Activated T-helper 17 cell treated with anti-CD3 and anti-CD28 coated beads, Interleukin-2, amount 50 U/mL, for 72 hours (primary cell): ENCODE measurements at regions not wholly inside any gene's neighbourhood (a gene's known extent, or its start where the extent isn't known, plus 50 kb on each side); places are given as distances from the start of the nearest gene placed in this dataset.

Experiments
- ATAC-seq: fragments of 150-1000 bp; cut with Tn5 transposase; replicated peaks from 2 replicates; pipeline ENCODE4 v1.10.0; 2021; ENCODE audit warnings: mild to moderate bottlenecking, moderate library complexity
- H3K27ac Mint-ChIP-seq: one replicate; pipeline ENCODE4 v1.8.0; 2022; ENCODE audit warnings: mixed read lengths
- H3K27me3 Mint-ChIP-seq: one replicate; pipeline ENCODE4 v1.8.0; 2022; ENCODE audit warnings: mixed read lengths
- H3K36me3 Mint-ChIP-seq: one replicate; pipeline ENCODE4 v1.8.0; 2022; ENCODE audit warnings: low read depth, mild to moderate bottlenecking, mixed read lengths
- H3K4me1 Mint-ChIP-seq: one replicate; pipeline ENCODE4 v1.8.0; 2022; ENCODE audit warnings: mixed read lengths
- H3K4me3 Mint-ChIP-seq: one replicate; pipeline ENCODE4 v1.8.0; 2022; ENCODE audit warnings: mild to moderate bottlenecking, mixed read lengths
- H3K9me3 Mint-ChIP-seq: one replicate; pipeline ENCODE4 v1.8.0; 2022; ENCODE audit warnings: mixed read lengths

DNA sequence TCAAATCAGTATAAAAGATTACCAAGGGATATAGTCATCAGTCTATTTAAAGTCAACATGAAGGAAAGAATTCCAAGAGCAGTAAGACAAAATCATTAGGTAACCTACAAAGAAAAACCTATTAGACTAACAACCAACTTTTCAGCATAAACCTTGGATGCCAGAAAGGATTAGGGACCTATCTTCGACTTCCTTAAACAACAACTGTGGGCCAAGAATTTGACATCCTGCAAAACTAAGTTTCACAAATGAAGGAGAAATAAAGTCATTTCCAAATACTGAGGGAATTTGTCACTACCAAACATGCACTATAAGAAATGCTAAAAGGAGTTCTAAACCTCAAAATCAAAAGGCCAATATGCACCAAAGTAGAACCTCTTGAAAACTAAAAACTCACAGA is 147.9 kb upstream of the TFPI start:
- Mint-ChIP-seq H3K4me3 (no peak overlapping the region), H3K27ac (no peak overlapping the region), H3K27me3 (no peaks in the 10 kb centered on the region), H3K4me1 (no peaks in the 10 kb centered on the region), H3K36me3 (no peaks in the 10 kb centered on the region), H3K9me3 (peaks cover 8% of the 10 kb centered on the region)
- ATAC-seq = no peak

DNA sequence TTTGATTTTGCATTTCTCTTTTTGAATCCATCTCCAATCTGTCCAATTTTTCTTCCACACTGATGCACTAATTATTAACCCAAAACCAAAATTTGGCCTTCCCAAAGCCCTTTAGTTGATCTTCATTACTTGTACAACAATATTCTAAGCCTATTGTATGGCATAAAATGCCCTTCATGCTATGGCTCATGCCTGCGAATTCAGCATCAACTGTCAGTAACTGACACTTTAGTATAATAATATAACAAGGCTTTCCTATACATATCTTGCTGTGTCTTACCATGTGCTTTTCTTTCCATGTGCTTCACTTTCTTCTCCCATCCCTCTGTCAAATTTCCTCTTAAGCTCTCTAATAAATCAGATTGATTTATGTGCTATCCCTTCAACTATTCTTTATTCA is 154.0 kb upstream of the TFPI start:
- H3K36me3 Mint-ChIP-seq = no peaks in the 10 kb centered on the region
- H3K9me3 Mint-ChIP-seq = peaks cover 3% of the 10 kb centered on the region
- no peaks in the 10 kb centered on the region for H3K4me1 Mint-ChIP-seq
- no peaks in the 10 kb centered on the region for H3K27me3 Mint-ChIP-seq
- no peak for ATAC-seq
- no peak overlapping the region for H3K4me3 Mint-ChIP-seq
- H3K27ac Mint-ChIP-seq = no peak overlapping the region

DNA sequence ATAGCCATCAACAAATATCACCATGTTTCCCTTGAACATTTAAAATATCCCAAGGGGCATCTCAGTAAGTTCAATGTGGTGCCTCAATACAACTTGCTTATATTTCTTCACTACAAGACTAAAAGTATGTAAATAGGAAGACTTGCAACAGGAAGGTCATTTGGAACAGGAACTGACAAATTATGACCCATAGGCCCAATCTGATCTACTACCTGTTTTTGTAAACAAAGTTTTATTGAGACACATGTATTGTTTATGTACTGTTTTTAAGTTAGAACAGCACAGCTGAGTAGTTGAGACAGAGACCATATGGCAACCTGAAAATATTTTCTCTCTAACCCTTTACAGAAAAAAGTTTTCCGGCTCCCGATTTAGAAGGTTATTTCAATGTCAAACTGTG is 154.8 kb upstream of the TFPI start:
- Mint-ChIP-seq H3K36me3 (no peaks in the 10 kb centered on the region), H3K4me3 (no peak overlapping the region), H3K27ac (no peak overlapping the region), H3K4me1 (no peaks in the 10 kb centered on the region), H3K27me3 (no peaks in the 10 kb centered on the region), H3K9me3 (peaks cover 2% of the 10 kb centered on the region)
- ATAC-seq = no peak

DNA sequence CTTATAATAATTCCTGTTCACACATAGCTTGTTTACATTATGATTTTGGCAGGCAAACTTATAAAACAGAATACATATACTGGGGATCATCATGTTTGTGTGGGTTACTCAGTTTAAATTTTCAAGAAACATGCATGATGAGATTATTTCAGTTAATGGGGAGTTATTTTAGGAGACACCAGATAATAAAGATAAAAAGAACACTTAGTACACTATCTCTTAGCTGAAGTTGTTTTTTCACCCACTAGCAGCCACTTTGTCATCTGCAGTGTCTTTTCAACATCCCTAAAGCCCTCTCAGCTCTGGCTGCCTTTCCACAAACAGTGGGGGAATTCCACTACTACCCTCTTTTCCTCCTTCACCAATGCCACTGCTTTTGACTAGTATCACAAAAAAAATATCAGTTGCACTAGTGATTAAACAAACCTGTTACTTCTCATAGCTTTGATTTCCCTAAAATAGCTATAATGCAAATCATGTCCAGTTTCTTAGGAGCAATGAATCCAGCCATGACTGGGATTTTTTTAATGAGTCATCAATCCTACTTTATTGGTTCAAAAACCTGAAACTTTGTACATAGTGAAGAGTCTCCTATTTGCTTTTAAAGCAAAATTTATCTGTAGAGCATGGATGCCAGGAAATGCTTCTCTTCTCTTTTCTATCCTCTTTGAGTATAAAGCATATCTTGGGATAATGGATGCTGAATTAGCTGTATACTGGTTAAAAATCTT is 156.7 kb upstream of the TFPI start:
- Mint-ChIP-seq H3K36me3 (no peaks in the 10 kb centered on the region), H3K4me1 (no peaks in the 10 kb centered on the region), H3K27ac (no peak overlapping the region), H3K9me3 (peaks cover 3% of the 10 kb centered on the region), H3K27me3 (no peaks in the 10 kb centered on the region), H3K4me3 (no peak overlapping the region)
- no peak for ATAC-seq

DNA sequence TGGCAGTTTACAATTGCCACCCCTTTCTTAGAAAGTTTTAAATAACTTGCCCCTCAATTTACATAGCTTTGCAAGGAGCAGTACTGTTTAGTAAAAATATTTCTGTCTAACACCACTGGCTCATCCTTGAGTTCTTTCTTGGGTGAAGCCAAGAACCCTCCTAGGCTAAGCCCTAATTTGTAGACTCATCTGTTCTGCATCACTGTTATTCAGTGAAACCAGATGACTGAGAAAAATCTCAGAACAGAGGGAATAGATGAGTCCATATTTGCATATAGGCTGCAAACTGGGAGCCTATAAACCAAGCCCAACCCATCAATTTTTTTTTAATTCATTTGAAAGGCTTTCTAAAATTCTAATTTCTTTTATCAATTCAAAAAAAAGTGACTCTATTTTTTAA is 161.4 kb upstream of the TFPI start:
- Mint-ChIP-seq H3K36me3 (no peaks in the 10 kb centered on the region), H3K27me3 (no peaks in the 10 kb centered on the region), H3K4me3 (no peak overlapping the region), H3K4me1 (no peaks in the 10 kb centered on the region), H3K27ac (no peak overlapping the region), H3K9me3 (peaks cover 3% of the 10 kb centered on the region)
- ATAC-seq = no peak

DNA sequence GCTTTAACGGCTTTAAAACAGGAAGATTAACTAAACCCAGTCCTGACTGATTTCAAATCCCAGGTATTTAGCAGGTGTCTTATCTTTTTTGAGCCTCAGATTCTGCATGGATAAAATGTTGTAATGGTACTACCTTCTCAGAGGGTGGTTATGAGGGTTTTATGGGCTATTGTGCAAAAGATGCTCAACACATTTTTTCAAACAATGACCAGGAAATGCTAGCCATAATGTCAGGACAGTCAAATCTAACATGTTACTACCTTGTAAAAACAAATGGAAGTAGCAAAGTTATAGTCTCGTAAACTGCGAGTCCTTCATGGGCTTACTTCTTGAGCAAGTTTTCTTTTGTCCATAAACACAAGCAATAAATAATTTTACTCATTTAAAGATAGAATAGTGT is 162.1 kb upstream of the TFPI start:
- Mint-ChIP-seq H3K27ac (no peak overlapping the region), H3K9me3 (peaks cover 3% of the 10 kb centered on the region), H3K36me3 (no peaks in the 10 kb centered on the region), H3K27me3 (no peaks in the 10 kb centered on the region), H3K4me3 (no peak overlapping the region), H3K4me1 (no peaks in the 10 kb centered on the region)
- ATAC-seq = no peak

DNA sequence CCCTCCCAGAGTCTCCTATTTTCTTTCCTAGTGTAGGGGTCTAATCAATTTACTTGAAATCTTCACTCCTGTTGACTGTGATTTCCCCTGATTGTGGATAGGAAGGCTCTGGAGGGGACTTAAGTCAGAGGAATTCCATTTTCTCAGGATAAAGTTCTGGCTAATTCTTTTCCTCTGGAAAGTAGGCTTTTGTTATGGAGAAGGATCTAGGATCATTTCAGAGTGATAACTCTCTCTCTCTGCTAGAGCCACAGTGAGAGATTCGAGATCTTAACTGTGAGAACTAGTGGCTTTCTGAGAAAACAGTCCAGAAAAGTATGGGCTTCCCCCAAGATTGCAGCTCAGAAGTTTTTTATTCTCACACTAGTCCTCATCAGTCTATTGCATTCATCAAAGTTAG is 163.9 kb upstream of the TFPI start:
- Mint-ChIP-seq H3K9me3 (peaks cover 11% of the 10 kb centered on the region), H3K27ac (no peak overlapping the region), H3K4me1 (no peaks in the 10 kb centered on the region), H3K4me3 (no peak overlapping the region), H3K36me3 (no peaks in the 10 kb centered on the region), H3K27me3 (no peaks in the 10 kb centered on the region)
- no peak for ATAC-seq

DNA sequence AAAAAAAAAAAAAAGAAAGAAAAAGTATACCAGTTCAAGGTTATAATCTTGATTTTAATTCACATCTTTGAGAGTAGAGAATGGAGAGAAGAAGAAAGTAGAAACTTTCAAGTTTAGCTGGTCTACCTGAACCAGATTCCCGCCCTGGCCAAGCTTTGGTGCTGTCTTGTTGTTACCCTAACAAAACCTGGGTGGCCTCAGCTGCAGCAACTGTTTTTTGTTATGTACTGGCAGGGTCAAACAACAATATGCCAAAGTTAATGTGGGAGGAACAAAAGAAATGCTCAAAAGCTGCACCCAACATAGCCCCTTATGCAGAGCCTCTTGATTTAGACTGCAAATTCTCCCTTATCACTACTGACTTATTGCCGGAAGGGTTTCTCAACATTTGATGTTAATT is 165.3 kb upstream of the TFPI start:
- H3K27me3 Mint-ChIP-seq = no peaks in the 10 kb centered on the region
- no peak overlapping the region for H3K27ac Mint-ChIP-seq
- peaks cover 8% of the 10 kb centered on the region for H3K9me3 Mint-ChIP-seq
- no peaks in the 10 kb centered on the region for H3K36me3 Mint-ChIP-seq
- H3K4me3 Mint-ChIP-seq = no peak overlapping the region
- H3K4me1 Mint-ChIP-seq = no peaks in the 10 kb centered on the region
- ATAC-seq = no peak

DNA sequence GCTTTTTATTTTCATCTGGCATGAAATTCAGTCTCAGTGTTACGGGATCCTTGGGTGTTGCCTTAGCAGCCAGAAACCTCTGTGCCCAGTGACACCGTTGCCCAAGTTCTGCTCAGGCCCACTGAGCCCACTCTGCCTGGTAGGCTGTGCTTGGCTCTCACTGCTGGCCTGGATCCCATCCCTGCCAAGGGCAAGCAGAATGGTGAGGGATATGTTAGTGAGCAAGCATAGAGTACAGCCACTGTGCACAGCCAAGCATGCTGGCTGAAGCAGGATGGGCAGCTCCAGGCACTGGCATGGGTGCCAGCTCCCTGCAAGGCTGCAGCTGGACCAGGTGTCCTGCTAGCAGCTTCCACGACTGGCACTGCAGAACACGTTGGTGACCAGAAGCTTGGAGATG is 194.7 kb upstream of the TFPI start:
- Mint-ChIP-seq H3K27me3 (no peaks in the 10 kb centered on the region), H3K36me3 (no peaks in the 10 kb centered on the region), H3K4me1 (no peaks in the 10 kb centered on the region), H3K9me3 (peaks cover 7% of the 10 kb centered on the region), H3K4me3 (no peak overlapping the region), H3K27ac (no peak overlapping the region)
- ATAC-seq = peak; percentile 12

DNA sequence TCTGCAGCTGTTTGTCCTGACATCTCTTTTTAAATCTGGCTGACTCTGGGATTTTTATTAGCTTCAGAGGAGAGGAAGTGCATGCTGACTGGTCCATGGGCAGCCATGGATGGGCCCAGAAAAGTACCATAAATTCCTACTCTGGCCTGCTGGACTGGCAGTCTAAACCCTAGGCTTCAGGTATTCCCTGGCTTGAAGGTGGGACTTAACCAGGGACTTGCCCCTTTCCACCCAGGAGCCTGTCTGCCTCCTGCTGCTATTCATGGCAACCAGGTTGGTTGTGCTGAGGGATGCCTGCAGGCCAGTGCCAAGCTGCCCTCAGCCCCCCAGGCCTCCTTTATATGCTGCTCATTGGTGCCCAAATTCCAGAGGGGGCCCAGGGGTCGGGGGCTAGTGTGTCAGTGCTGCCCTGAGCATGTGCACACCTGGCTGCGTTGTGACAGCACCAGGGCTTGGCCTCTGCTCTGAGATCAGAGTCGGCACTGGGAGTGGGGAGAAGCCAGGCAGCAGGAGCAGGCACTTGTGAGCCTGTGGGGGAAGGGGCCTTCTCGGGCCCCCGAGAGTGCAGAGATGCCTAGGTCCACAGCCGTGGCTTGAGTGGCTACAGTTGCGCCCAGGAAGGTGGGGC is 195.7 kb upstream of the TFPI start:
- no peak overlapping the region for H3K4me3 Mint-ChIP-seq
- no peaks in the 10 kb centered on the region for H3K27me3 Mint-ChIP-seq
- no peak overlapping the region for H3K27ac Mint-ChIP-seq
- peaks cover 7% of the 10 kb centered on the region for H3K9me3 Mint-ChIP-seq
- no peaks in the 10 kb centered on the region for H3K4me1 Mint-ChIP-seq
- H3K36me3 Mint-ChIP-seq = no peaks in the 10 kb centered on the region
- no peak for ATAC-seq

DNA sequence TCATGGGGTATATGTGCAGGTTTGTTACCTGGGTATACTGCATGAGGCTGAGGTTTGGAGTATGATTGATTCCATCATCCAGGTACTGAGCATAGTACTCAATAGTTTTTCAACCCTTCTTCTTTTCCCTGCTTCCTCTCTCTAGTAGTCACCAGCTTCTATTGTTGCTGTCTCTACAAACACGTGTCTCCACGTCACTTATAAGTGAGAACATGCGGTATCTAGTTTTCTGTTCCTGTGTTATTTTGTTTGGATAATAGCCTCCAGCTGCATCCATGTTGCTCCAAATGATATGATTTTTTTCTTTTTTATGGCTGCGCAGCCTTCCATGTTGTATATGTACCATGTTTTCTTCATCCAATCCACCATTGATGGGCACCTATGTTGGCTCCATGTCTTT is 214.8 kb upstream of the TFPI start:
- Mint-ChIP-seq H3K4me1 (no peaks in the 10 kb centered on the region), H3K9me3 (no peaks in the 10 kb centered on the region), H3K4me3 (no peak overlapping the region), H3K36me3 (no peaks in the 10 kb centered on the region), H3K27me3 (no peaks in the 10 kb centered on the region), H3K27ac (no peak overlapping the region)
- no peak for ATAC-seq

DNA sequence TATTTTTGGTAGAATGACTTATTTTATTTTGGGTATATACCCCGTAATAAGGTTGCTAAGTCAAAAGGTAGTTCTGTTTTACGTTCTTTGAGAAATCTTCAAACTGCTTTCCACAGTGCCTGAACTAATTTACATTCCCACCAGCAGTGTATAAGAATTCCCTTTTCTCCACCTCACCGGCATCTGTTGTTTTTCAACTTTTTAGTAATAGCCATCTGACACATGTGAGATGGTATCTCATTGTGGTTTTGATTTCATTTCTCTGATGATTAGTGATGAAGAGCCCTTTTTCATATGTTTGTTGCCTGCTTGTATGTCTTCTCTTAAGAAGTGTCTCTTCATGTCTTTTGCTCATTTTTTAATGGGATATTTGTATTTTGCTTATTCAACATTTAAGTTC is 215.2 kb upstream of the TFPI start:
- no peak for ATAC-seq
- Mint-ChIP-seq H3K36me3 (no peaks in the 10 kb centered on the region), H3K9me3 (no peaks in the 10 kb centered on the region), H3K4me1 (no peaks in the 10 kb centered on the region), H3K27ac (no peak overlapping the region), H3K27me3 (no peaks in the 10 kb centered on the region), H3K4me3 (no peak overlapping the region)

DNA sequence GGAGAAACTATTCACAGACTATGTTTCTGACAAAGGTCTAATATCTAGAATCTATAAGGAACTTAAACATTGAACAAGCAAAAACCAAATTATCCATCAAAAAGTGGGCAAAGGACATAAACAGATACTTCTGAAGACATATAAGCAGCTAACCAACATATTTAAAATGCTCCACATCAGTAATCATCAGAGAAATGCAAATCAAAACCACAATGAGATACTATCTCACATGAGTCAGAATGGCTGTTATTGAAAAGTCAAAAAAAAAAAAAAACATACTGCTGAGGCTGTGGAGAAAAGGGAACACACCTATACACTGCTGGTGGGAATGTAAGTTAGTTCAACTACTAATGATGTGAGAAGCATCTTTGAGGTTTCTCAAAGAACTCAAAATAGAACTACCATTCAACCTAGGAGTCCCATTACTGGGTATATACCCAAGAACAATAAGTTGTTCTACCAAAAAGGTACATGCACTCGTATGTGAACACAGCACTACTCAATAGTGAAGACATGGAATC is 220.4 kb upstream of the TFPI start:
- Mint-ChIP-seq H3K27ac (no peak overlapping the region), H3K4me3 (no peak overlapping the region), H3K9me3 (no peaks in the 10 kb centered on the region), H3K36me3 (no peaks in the 10 kb centered on the region), H3K27me3 (no peaks in the 10 kb centered on the region), H3K4me1 (no peaks in the 10 kb centered on the region)
- ATAC-seq = peak; percentile 29

DNA sequence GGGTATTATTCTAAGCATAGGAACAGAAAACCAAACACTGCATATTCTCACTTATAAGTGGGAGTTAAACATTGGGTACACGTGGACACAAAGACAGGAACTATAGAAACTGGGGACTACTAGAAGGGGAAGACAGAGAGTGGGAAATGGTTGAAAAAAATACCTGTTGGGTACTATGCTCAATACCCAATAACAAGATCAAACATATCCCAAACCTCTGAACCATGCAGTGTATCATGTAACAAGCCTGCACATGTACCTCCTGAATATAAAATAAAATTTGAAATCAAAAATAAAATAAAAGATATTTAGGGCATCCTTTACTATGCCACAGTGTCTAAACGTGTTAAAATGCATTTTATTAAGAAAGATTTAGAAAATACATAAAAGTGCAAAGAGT is 221.0 kb upstream of the TFPI start:
- ATAC-seq = no peak
- Mint-ChIP-seq H3K36me3 (no peaks in the 10 kb centered on the region), H3K27me3 (no peaks in the 10 kb centered on the region), H3K27ac (no peak overlapping the region), H3K9me3 (no peaks in the 10 kb centered on the region), H3K4me3 (no peak overlapping the region), H3K4me1 (no peaks in the 10 kb centered on the region)

DNA sequence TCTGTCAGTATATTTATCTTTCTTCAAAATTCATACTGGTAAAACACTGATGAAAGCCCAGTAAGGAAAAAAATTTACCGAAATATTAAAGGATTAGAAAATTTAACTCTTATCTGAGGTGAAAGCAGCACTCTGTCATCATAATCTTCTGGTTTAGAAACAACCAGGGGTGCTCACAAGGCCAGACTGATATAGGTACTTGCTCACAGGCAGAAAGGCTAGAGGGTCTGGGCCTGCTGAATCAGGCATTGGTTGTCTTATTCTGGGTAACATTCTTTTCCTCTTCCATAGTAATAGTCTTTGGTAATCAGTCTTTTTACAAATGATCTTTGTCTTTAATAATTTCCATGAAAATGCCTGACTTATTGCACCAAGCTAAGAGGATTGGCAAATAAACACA is 221.4 kb upstream of the TFPI start:
- no peaks in the 10 kb centered on the region for H3K36me3 Mint-ChIP-seq
- H3K4me3 Mint-ChIP-seq = no peak overlapping the region
- H3K27me3 Mint-ChIP-seq = no peaks in the 10 kb centered on the region
- no peaks in the 10 kb centered on the region for H3K9me3 Mint-ChIP-seq
- ATAC-seq = no peak
- H3K27ac Mint-ChIP-seq = no peak overlapping the region
- no peaks in the 10 kb centered on the region for H3K4me1 Mint-ChIP-seq
